Aorta (tissue), 5 donors: ENCODE measurements at regions not wholly inside any gene's neighbourhood (a gene's known extent, or its start where the extent isn't known, plus 50 kb on each side); places are given as distances from the start of the nearest gene placed in this dataset.

Experiments
- ATAC-seq: fragments of 200-7000 bp; cut with Tn5 transposase; one replicate; pipeline ENCODE4 v1.9.1; 2022; ENCODE audit warnings: moderate library complexity; ENCODE audit not compliant: low FRiP score
- DNase-seq, 2 donors: peaks; one replicate each; pipeline ENCODE4 v3.0.0-alpha.2; 2020
- H3K27ac ChIP-seq, 2 donors: one replicate each; pipeline ENCODE4 v1.5.1; 2013; ENCODE audit warnings: low read length in 2 of 2, mild to moderate bottlenecking in 2 of 2, moderate library complexity in 2 of 2, control low read depth in 1 of 2, inconsistent platforms in 1 of 2, low read depth in 1 of 2
- H3K27me3 ChIP-seq, 2 donors: one replicate each; pipeline ENCODE4 v1.6.1; 2013; ENCODE audit warnings: control low read depth in 1 of 2, low read length in 1 of 2, mild to moderate bottlenecking in 1 of 2, moderate library complexity in 1 of 2; ENCODE audit not compliant: insufficient read depth in 2 of 2, control insufficient read depth in 1 of 2
- H3K36me3 ChIP-seq, 2 donors: one replicate each; pipeline ENCODE4 v1.6.1; 2013; ENCODE audit warnings: control low read depth in 1 of 2, low read length in 1 of 2, mild to moderate bottlenecking in 1 of 2; ENCODE audit not compliant: insufficient read depth in 2 of 2, control insufficient read depth in 1 of 2
- H3K4me1 ChIP-seq, 2 donors: one replicate each; pipeline ENCODE4 v1.6.1; 2013; ENCODE audit warnings: low read length in 2 of 2, control low read depth in 1 of 2, mild to moderate bottlenecking in 1 of 2, moderate library complexity in 1 of 2; ENCODE audit not compliant: insufficient read depth in 2 of 2, control insufficient read depth in 1 of 2
- H3K4me3 ChIP-seq, 2 donors: one replicate each; pipeline ENCODE4 v1.5.1; 2013; ENCODE audit warnings: low read length in 2 of 2, control low read depth in 1 of 2, mild to moderate bottlenecking in 1 of 2
- H3K9me3 ChIP-seq: one replicate; pipeline ENCODE4 v1.6.1; 2013; ENCODE audit warnings: mild to moderate bottlenecking, low read length; ENCODE audit not compliant: control insufficient read depth
- WGBS, 2 donors: extraction: QIAGEN DNeasy Blood & Tissue Kit; methylation state at CpG; one replicate each; pipeline ENCODE4 v1.1.7; 2013; 5-methylcytosine and 5-hydroxymethylcytosine counted together
- intact Hi-C, 2 donors: fragments of 100-400 bp; cut with DNase I; formaldehyde crosslinking; loops; one replicate each; pipeline versions ENCODE4 v1.14.2 to v1.15.0; 2022
- donor health status: healthy with polysubstance abuse.
- donor health status: Bipolar disorder and iron deficiency.
- donor health status: DM: no; HTN: no; CAD: no.
- donor health status: DM: no; HTN: no; CAD: no.
- donor health status: DM: yes; HTN: yes; CAD: no.

- ATAC-seq = no peak
- Histone ChIP-seq H3K9me3 (no peaks in the 10 kb centered on the region), H3K4me3 (no peak overlapping the region), H3K4me1 (no peaks in the 10 kb centered on the region), H3K27me3 (no peaks in the 10 kb centered on the region), H3K27ac (no peak overlapping the region), H3K36me3 (no peaks in the 10 kb centered on the region)
- WGBS, 2 donors = 62 to 75% methylated on average over 6 of the region's 6 CpGs
- intact Hi-C loops = no loop called here
- no peak for DNase-seq
Observed at GRCh38 chr12:118526255-118527095, 150.1 kb downstream of the SUDS3 start.

DNA sequence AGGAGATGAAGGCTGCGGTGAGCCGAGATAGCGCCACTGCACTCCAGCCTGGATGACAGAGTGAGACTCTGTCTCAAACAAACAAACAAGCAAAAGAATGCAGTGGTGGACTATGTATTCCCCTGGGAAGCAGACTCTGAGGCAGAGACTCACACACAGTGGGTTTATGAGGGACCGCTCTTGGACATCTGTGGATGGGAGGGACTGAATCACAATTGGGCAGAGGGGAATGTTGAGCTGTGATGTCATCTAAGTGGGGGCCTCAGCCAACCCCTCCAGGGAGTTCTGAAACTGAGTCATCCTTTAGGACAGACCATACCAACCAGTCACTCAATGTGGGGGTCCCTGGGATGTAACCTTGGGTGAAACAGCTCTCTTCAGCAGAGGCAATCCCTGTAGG lies 151.0 kb downstream of the SUDS3 start:
- no peaks in the 10 kb centered on the region for H3K36me3 ChIP-seq
- WGBS, 2 donors = 87% methylated on average over 4 of the region's 4 CpGs
- no peak overlapping the region for H3K4me3 ChIP-seq
- H3K4me1 ChIP-seq = no peaks in the 10 kb centered on the region
- intact Hi-C loops = no loop called here
- H3K27ac ChIP-seq = no peak overlapping the region
- H3K9me3 ChIP-seq = no peaks in the 10 kb centered on the region
- ATAC-seq (no peak), DNase-seq (no peak)
- H3K27me3 ChIP-seq = no peaks in the 10 kb centered on the region

DNA sequence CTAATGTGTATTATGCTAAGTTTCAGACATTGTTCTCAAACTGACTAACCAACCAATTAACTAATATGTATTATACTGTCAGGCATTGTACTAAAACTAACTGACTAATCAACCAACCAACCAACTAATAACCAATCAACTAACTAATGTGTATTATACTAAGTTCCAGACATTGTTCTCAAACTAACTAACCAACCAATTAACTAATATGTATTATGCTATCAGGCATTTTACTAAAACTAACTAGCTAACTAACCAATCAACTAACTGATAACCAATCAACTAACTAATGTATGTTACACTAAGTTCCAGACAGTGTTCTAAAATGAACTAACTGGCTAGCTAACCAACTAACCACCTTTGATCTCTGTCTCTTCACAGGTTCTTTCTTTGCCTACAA lies 152.3 kb downstream of the SUDS3 start:
- DNase-seq = no peak
- intact Hi-C loops = no loop called here
- H3K4me3 ChIP-seq = no peak overlapping the region
- H3K27ac ChIP-seq = no peak overlapping the region
- no peaks in the 10 kb centered on the region for H3K36me3 ChIP-seq
- no peaks in the 10 kb centered on the region for H3K9me3 ChIP-seq
- H3K27me3 ChIP-seq = no peaks in the 10 kb centered on the region
- no peaks in the 10 kb centered on the region for H3K4me1 ChIP-seq
- ATAC-seq = no peak

GRCh38 chr12:118534003-118534402 lies 157.6 kb downstream of the SUDS3 start:
- Histone ChIP-seq H3K27me3 (no peaks in the 10 kb centered on the region), H3K9me3 (no peaks in the 10 kb centered on the region), H3K4me1 (no peaks in the 10 kb centered on the region), H3K4me3 (no peak overlapping the region), H3K27ac (no peak overlapping the region), H3K36me3 (no peaks in the 10 kb centered on the region)
- ATAC-seq = no peak
- no peak for DNase-seq
- 44 to 53% methylated on average over 3 of the region's 3 CpGs for whole genome bisulfite sequencing, 2 donors
- intact Hi-C loops = no loop called here

DNA sequence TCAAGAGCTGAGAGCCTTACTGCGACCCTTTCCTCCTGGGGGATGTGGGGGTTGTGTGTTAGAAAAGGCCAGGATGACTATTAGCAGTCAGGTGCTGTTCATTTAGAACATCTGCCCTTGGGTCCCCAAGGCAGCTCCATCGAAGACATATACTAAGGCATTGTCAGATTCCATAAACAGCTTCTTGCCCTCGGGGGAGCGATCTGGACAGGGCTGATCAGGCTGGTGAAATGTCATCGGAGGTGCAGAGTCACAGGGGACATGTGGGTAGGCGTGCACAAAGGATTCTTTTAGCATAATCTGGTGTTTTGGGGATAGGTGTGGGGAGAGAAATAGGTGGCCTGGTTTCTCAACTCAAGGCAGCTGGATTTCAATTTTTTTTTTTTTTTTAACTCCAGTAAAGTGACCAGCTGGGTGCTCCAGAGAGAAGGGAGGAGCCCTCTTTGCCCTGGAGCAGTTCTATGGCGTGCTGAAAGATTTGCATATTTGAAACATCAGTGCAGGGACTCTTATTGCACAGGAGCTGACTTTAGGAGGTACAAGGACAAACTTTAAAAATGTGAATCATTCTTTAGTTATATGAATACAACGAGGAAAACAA lies 160.1 kb downstream of the SUDS3 start:
- ATAC-seq (no peak), DNase-seq (no peak)
- 56 to 59% methylated on average over 8 of the region's 8 CpGs for WGBS, 2 donors
- intact Hi-C loops = loop anchor here in 1 of 2 donors (5.0 kb wide), 1 partner anchor 71 kb away; no protein-coding TSS in a partner anchor
- Histone ChIP-seq H3K4me1 (no peaks in the 10 kb centered on the region), H3K4me3 (no peak overlapping the region), H3K9me3 (no peaks in the 10 kb centered on the region), H3K36me3 (no peaks in the 10 kb centered on the region), H3K27me3 (no peaks in the 10 kb centered on the region), H3K27ac (no peak overlapping the region)

- no peaks in the 10 kb centered on the region for H3K9me3 ChIP-seq
- peak overlapping the region in 1 of 2 donors; percentile 96 for H3K27ac ChIP-seq
- intact Hi-C loops = loop anchor here in 1 of 2 donors (5.0 kb wide), 1 partner anchor 70 kb away; no protein-coding TSS in a partner anchor
- no peak overlapping the region for H3K4me3 ChIP-seq
- no peaks in the 10 kb centered on the region for H3K36me3 ChIP-seq
- no peaks in the 10 kb centered on the region for H3K27me3 ChIP-seq
- 26 to 38% methylated on average over 10 of the region's 10 CpGs for WGBS, 2 donors
- DNase-seq (peak in 1 of 2 donors; percentile 71), ATAC-seq (peak; percentile 35)
- H3K4me1 ChIP-seq = no peaks in the 10 kb centered on the region
Observed at GRCh38 chr12:118537481-118537917, 161.1 kb downstream of the SUDS3 start.

DNA sequence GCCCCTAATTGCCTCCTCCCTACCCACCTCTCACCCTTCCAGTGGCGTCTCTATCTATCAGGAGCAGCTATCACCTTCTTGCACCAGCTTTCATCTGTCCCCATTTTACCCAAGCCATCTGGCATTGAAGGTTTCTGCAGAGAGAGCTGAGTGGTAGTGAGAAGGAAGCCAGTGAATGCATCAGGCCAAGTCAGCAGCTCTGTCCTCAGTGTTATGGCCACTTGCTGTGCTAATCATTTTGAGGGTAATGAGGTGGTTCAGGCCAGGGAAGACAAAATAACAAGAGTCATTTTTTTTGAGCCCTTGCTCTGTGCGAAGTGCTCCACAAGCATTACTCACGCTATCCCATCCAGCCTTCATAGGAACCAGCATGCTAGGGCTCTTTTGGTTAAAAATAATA lies 164.7 kb downstream of the SUDS3 start:
- intact Hi-C loops = no loop called here
- ATAC-seq = no peak
- H3K27ac ChIP-seq = no peak overlapping the region

DNA sequence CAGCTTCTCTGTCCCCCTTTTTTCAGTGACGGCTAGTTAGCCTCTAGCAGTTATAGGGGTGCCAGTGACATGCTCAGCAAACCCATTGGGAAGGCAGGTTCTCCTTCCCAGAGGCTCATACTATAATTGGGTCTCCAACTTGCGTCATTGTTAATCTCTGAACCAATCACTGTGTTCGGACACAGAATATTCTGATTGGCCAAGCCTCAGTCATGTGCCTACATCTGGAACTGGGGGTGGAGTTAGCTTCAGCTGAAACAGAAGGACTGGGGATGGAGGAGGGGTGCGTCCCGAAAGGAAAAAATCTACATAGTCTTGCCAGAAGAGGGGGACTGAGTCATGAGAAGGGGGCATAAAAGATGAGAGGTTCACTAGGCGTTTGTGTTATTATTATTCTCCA lies 165.6 kb downstream of the SUDS3 start:
- H3K27ac ChIP-seq = no peak overlapping the region
- H3K4me3 ChIP-seq = no peak overlapping the region
- no peaks in the 10 kb centered on the region for H3K4me1 ChIP-seq
- ATAC-seq = no peak
- H3K27me3 ChIP-seq = no peaks in the 10 kb centered on the region
- DNase-seq = no peak
- H3K36me3 ChIP-seq = no peaks in the 10 kb centered on the region
- intact Hi-C loops = no loop called here
- no peaks in the 10 kb centered on the region for H3K9me3 ChIP-seq
- 83 to 86% methylated on average over 6 of the region's 6 CpGs for WGBS, 2 donors

More for the DNA sequence above, 164.7 kb downstream of the SUDS3 start:
- Histone ChIP-seq H3K36me3 (no peaks in the 10 kb centered on the region), H3K27me3 (no peaks in the 10 kb centered on the region), H3K4me3 (no peak overlapping the region), H3K9me3 (no peaks in the 10 kb centered on the region), H3K4me1 (no peaks in the 10 kb centered on the region)
- WGBS, 2 donors = 72% methylated on average over 3 of the region's 3 CpGs
- DNase-seq = no peak

DNA sequence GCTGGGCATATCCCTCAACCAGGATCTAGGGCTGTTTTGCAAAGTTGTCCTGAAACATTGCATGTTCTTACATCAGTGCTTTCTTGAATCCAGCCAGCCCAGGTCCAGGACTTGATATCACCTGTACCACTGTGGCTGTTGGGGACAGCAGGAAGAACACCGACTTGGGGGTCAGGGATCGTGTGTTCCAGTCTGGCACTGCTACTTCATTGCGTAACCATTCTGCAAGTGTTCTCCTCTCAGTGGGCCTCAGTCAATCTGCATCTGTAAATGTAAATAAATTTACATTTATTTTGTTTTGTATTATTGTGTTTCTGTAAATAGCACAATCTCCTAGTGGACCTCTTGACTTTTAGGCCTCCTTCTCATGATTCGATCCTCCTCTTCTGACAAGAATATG lies 167.3 kb downstream of the SUDS3 start:
- no peak for DNase-seq
- H3K36me3 ChIP-seq = no peaks in the 10 kb centered on the region

More for the DNA sequence above, 167.3 kb downstream of the SUDS3 start:
- peaks cover 2% of the 10 kb centered on the region for H3K9me3 ChIP-seq
- H3K4me3 ChIP-seq = no peak overlapping the region
- WGBS, 2 donors = 86 to 91% methylated on average over 4 of the region's 4 CpGs
- no peak for ATAC-seq
- intact Hi-C loops = no loop called here
- no peaks in the 10 kb centered on the region for H3K4me1 ChIP-seq
- H3K27me3 ChIP-seq = no peaks in the 10 kb centered on the region
- H3K27ac ChIP-seq = no peak overlapping the region
